Fibroblast of peridontal ligament (primary cell): ENCODE measurements at regions not wholly inside any gene's neighbourhood (a gene's known extent, or its start where the extent isn't known, plus 50 kb on each side); places are given as distances from the start of the nearest gene placed in this dataset.
"Not testable (repeated sequence)": the region's sequence is repeated elsewhere in the genome, so short reads cannot be mapped to it uniquely, and the experiment has no call there.

Source experiments
- DNase-seq: peaks from one replicate; pipeline ENCODE4 v3.0.0-alpha.2; 2010; ENCODE audit errors: extremely low read depth

DNA sequence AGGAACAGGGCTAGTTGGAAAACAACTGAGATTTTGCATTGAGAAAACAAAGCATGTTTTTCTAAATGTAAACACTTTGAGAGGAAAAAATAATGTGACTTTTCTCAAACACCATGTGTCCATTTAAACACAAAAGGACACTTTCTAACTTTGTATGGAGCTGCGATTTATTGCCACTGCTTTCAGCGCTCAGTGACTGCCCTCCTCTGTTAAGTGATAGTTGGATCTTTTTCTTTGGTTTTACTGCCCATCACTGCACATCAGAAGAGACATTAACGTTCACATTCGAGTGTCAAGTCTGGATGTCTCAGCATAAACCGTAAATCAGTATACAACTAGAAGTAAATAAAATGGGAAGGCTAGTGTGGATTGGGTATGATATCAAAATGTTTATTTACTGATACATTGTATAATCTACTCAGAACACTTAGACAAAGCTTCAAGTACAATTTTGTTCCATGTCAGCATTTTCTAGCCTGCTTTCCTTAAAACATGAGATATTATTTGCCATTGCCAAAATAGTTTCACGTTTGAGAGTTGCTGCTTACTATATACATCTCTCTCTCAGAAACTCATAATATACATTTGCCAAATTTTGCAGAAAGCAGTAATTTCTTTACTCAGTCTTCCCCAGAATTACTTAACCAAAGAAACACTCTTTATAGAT lies 237.6 kb downstream of the IKZF2 start:
- no peak for DNase-seq

- peak; percentile 85 for DNase-seq
Measured at GRCh38 chr2:212912445-212913103, 238.8 kb downstream of the IKZF2 start.

DNA sequence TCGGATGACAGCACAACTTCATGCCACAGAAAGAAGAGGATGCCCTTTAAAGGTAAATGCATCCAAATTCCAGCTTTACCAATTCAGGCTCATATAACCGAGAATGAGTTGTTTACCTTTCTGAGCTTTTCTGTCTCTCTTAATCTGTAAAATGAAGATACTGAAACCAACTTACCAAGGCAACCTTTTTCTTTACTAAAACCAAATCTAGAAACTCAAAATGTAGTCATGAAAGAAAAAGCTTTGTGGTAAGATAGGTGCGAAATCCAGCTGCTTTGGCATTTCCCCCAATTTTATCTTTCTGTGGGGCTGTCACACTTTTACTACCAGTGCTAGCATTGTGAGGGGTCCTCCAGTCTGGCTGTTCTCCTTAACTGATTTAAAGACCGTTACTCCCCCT lies 240.4 kb downstream of the IKZF2 start:
- no peak for DNase-seq

GRCh38 chr2:212908682-212909435 lies 242.6 kb downstream of the IKZF2 start:
- DNase-seq, result peak; percentile 32

DNA sequence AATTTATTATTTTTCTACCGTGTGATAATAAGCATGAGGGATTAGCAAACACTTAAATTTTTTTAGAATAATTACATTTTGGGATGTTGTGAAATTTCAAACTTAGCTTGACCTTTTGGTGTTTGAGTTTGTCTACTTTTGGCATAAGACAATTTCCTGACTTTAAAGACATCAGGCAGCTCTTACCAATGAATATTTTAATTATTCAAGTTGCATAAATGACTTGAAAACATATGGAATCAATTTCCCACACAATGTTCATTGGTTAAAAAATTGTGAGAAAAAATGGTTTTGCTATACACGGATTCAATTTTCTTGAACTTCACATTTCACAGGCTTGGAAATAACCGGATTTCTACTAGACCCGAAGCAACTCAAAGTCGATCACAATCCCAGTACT lies 243.4 kb downstream of the IKZF2 start:
- DNase-seq, result peak; percentile 68

DNA sequence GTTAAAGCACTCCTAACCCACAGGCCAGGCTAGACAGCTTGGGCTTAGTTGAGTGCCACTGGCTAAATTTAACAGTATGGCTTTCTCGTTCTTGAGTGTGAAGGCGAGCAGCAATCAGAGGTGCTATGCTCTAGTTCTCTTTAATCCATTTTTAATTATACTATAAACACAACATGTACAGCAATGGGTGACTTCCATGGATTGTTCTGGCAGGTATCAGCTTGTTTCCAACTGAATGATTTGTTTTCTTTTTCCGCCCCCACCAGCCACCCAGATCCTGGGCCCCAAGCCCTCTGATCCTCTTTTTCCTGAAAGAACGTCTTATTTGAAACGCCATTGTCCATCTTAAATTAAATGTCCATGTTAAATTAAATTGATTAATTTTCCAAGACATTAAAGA lies 244.8 kb downstream of the IKZF2 start:
- no peak for DNase-seq

GRCh38 chr2:212905640-212906201 lies 245.7 kb downstream of the IKZF2 start:
- no peak for DNase-seq

DNA sequence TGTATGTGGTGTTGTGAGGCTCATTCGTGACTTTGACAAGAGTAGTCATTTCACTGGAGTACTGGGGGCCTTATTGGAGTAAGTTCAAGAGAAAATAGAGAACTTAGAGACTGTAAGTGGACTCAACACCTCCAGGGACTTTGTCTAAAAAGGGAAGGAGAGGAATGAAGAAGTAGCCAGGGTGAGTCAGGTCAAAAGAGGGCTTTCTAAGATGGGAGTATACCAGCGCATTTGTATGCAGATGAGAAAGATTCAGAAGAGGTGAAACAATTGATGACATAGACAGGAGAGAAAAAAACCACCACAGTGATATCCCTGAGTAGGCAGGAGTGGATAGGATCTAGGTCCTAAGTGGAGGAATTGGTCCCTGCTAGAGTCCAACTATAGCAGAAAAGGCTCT lies 246.8 kb downstream of the IKZF2 start:
- no peak for DNase-seq

- no peak for DNase-seq
Measured at GRCh38 chr2:212903413-212903812, 248.0 kb downstream of the IKZF2 start.

GRCh38 chr2:212902421-212902820 lies 249.0 kb downstream of the IKZF2 start:
- DNase-seq, result no peak

GRCh38 chr2:212901604-212902275 lies 249.7 kb downstream of the IKZF2 start:
- DNase-seq, result no peak

DNA sequence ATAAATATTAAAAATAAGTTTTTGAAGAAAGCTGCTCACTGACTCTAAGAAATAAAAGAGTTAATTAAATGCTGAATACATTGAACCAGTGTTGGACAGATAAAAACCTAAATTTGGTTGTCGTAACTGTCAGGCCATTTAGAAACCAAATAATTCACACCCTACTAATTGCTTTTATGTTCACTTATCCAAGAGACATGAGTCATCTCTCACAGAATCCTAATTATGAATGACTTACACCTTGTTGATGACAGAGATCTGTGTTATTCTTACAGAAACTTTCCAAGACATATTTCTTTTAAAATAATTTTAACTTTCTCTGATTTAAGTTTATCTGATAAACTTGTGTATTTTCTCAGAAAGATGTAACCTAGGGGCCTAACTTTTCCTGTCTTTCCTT lies 250.7 kb downstream of the IKZF2 start:
- DNase-seq, result no peak

- no peak for DNase-seq
Measured at GRCh38 chr2:212898011-212898410, 253.4 kb downstream of the IKZF2 start.

- DNase-seq, result peak; percentile 80
Measured at GRCh38 chr2:212897296-212897695, 254.1 kb downstream of the IKZF2 start.

DNA sequence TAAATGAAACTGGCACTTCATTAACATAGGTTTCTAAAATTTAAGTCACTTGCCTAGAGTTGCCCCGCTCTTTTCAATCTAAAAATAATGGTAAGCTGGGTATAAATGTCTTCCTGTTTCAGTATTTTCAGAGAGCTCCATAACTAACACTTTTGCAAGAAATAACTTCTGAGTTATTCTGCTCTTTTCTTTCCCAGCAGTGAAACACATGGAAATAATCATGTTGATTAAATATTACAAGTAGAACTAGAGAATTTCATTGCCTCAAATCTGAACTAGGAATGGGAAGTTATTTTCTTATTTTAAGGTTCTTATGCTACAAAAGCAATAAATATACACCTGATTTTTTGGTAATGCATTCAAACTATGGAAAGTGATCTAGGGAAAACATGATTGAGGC lies 257.4 kb downstream of the IKZF2 start:
- DNase-seq, result peak; percentile 68

GRCh38 chr2:212893216-212893615 lies 258.2 kb downstream of the IKZF2 start:
- DNase-seq, result no peak

DNA sequence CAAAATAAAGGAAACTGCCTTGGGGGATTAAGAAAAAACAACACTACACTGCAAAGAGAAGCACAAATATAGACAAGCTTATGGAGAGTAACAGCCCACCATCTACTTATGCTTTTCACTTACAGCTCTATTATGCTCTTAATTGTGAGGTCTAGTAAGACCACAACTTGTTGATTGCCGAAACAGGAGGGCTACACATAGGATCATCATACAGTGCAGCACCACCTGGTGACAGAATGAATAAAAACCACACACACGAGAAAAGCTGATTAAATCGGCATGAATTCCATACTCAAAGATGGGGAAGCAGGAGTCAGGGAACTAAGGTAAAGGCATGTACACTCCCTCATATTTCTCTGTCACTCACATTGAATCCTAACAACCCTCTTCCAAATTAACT lies 259.2 kb downstream of the IKZF2 start:
- DNase-seq, result peak; percentile 74

GRCh38 chr2:212891580-212891979 lies 259.8 kb downstream of the IKZF2 start:
- no peak for DNase-seq

DNA sequence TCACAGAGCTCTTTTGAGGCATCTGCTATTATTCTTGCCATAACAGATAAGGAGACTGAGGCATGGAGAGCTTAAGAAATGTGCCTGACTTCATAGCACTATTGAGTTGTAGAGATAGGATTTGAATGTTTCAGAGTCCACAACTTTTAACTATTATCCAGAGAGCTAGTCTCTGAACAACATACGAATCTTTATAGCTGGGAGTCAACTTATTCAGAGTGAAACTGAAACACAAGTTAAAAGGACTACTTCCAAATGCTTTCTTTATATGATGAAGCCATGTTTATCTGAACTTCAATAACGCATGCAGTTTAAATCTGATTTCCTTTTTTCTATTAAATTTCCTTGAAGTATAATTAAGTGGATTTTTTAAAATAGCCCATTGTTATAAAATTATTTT lies 268.8 kb downstream of the IKZF2 start:
- DNase-seq, result peak; percentile 9

DNA sequence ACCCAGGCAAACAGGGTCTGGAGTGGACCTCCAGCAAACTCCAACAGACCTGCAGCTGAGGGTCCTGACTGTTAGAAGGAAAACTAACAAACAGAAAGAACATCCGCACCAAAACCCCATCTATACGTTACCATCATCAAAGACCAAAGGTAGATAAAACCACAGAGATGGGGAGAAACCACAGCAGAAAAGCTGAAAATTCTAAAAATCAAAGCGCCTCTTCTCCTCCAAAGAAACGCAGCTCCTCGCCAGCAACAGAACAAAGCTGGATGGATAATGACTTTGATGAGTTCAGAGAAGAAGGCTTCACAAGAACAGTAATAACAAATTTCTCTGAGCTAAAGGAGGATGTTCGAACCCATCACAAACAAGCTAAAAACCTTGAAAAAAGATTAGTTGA lies 274.9 kb downstream of the IKZF2 start:
- not testable (repeated sequence) for DNase-seq

GRCh38 chr2:212875950-212876349 lies 275.5 kb downstream of the IKZF2 start:
- DNase-seq, result not testable (repeated sequence)

- no peak for DNase-seq
Measured at GRCh38 chr2:212873256-212873655, 278.2 kb downstream of the IKZF2 start.
